HG03565 (cell line): ENCODE measurements at regions not wholly inside any gene's neighbourhood (a gene's known extent, or its start where the extent isn't known, plus 50 kb on each side); places are given as distances from the start of the nearest gene placed in this dataset.

Experiments used
- ATAC-seq: cut with Tn5 transposase; IDR thresholded peaks from one replicate; pipeline ENCODE4 v1.9.1; 2021; ENCODE audit warnings: mild to moderate bottlenecking, moderate library complexity; ENCODE audit not compliant: unreplicated experiment

GRCh38 chr10:44244745-44245600 is 139.9 kb downstream of the CXCL12 start:
- ATAC-seq: no peak

GRCh38 chr10:44243851-44244510 is 140.9 kb downstream of the CXCL12 start:
- ATAC-seq: no peak

- ATAC-seq: no peak
Observed at GRCh38 chr10:44242826-44243225, 142.1 kb downstream of the CXCL12 start.

- no peak for ATAC-seq
Observed at GRCh38 chr10:44242091-44242490, 142.8 kb downstream of the CXCL12 start.

- ATAC-seq: no peak
Observed at GRCh38 chr10:44240584-44241205, 144.2 kb downstream of the CXCL12 start.

GRCh38 chr10:44238212-44238611 is 146.7 kb downstream of the CXCL12 start:
- no peak for ATAC-seq

GRCh38 chr10:44237364-44238049 is 147.4 kb downstream of the CXCL12 start:
- no peak for ATAC-seq

- no peak for ATAC-seq
Observed at GRCh38 chr10:44235363-44235762, 149.5 kb downstream of the CXCL12 start.

GRCh38 chr10:44234483-44234875 is 150.4 kb downstream of the CXCL12 start:
- ATAC-seq: no peak

GRCh38 chr10:44233561-44234482 is 151.1 kb downstream of the CXCL12 start:
- ATAC-seq: no peak

GRCh38 chr10:44217274-44217820 is 167.6 kb downstream of the CXCL12 start:
- no peak for ATAC-seq

- no peak for ATAC-seq
Observed at GRCh38 chr10:44216073-44216472, 168.8 kb downstream of the CXCL12 start.

GRCh38 chr10:44209811-44210210 is 175.1 kb downstream of the CXCL12 start:
- no peak for ATAC-seq

- no peak for ATAC-seq
Observed at GRCh38 chr10:44207160-44207559, 177.7 kb downstream of the CXCL12 start.

- ATAC-seq: no peak
Observed at GRCh38 chr10:44206127-44206818, 178.6 kb downstream of the CXCL12 start.

- no peak for ATAC-seq
Observed at GRCh38 chr10:44205067-44205466, 179.8 kb downstream of the CXCL12 start.

GRCh38 chr10:44203535-44203934 is 181.4 kb downstream of the CXCL12 start:
- ATAC-seq: no peak

- ATAC-seq: no peak
Observed at GRCh38 chr10:44202952-44203351, 181.9 kb downstream of the CXCL12 start.

- no peak for ATAC-seq
Observed at GRCh38 chr10:44201656-44202055, 183.2 kb downstream of the CXCL12 start.
